HG03439 (cell line): ENCODE measurements at regions not wholly inside any gene's neighbourhood (a gene's known extent, or its start where the extent isn't known, plus 50 kb on each side); places are given as distances from the start of the nearest gene placed in this dataset.

ENCODE experiments used
- ATAC-seq: cut with Tn5 transposase; IDR thresholded peaks from one replicate; pipeline ENCODE4 v1.9.1; 2021; ENCODE audit warnings: mild to moderate bottlenecking, moderate library complexity; ENCODE audit not compliant: unreplicated experiment

DNA sequence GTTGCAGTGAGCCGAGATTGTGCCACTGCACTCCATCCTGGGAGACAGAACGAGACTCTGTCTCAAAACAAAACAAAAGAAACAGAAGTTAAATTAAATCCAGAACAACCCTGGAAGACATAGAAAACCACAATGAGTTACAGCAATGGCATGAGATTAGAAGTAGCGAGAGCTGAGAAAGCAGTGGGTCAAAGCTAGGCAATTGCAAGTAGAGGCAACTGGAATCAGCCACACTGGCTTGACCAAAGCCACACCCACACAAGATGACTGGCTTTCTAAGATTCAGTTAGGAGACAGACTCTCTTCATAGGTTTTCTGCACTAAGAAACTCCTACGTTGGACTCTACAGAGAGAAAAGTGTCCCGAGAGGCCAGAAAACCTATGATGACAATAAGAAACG, 443.0 kb downstream of the GPM6A start:
- ATAC-seq: no peak

DNA sequence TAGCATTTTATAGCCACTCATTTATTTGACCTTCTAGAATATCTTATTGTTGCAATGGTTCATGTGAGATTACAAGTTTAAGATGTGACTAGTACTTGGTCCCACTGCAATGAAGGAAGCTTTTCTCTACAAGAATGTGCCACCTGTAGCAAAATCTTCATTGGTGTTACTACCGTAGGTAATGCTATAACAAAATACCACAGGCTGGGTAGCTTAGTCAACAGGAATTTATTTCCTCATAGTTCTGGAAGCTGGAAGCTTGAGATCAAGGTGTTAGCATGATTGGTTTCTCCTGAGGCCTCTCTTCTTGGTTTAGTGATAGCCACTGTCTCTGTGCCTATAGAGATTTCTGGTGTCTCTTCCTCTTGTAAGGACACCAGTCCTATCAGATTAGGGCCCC, 441.0 kb downstream of the GPM6A start:
- ATAC-seq: no peak

DNA sequence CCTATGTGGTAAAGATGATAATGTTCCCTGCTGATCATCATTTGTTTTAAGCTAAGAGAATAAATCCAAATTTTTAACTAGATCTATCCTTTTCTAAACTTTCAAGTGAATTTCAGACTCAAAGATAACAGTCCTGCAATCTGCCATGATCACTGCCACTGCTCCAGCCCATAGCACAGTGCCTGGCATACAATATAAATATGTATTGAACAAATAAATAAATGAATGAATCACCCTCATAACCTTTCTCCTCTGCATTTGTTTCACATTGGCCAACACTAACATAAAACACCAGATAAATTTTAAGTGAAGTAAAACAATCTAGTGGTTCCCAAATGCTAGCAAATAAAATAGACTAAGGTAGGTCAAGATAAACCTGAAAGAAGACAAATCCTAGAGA, 439.0 kb downstream of the GPM6A start:
- ATAC-seq: no peak

DNA sequence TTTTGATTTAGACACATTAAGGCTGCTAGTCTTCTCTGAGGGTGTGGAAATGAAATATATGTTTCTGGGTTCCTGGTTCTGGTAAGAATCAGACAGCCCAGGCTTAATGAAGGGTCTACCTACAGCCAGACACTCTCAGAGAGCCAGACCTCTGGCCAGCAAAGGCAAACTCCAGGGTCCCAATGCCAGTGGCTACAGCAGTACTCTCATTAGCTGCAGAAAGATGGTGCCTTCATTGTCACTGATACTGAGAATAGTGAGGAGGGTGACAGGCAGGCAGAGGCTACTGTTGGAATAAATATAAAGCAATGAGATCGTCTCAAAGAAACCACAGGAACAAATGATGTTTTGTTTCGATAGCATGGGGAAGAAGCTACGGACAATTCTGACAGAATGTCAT, 437.6 kb downstream of the GPM6A start:
- ATAC-seq: no peak

DNA sequence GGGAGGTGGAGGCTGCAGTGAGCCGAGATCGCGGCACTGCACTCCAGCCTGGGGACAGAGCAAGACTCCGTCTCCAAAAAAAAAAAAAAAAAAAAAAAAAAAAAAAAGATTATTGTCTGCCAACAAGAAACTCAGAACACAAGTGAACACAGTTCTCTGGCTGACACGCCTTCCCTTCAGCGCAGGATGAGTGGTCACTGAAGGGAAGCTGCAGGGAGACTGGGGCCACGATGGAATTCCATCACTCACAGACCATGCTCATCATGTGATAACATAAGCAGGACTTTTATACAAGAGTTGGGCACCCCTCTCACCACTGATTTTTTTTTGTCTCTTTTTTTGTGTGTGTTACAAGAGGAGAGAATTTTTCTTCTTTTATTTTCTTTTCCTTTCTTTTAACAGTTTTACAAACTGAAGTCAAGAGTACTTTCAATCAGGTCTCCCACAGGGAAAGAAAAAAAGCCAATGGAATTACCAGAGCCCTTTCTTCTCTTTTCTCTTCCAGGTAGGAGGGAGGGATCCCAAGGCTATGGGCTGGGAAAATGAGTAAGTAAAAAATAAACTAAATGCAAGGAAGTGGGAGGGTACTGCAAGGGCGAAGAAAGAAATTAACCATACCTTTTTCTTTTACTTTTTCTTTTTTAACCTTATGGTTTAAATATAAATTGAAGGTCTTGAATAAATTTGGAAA, 435.6 kb downstream of the GPM6A start:
- no peak for ATAC-seq

DNA sequence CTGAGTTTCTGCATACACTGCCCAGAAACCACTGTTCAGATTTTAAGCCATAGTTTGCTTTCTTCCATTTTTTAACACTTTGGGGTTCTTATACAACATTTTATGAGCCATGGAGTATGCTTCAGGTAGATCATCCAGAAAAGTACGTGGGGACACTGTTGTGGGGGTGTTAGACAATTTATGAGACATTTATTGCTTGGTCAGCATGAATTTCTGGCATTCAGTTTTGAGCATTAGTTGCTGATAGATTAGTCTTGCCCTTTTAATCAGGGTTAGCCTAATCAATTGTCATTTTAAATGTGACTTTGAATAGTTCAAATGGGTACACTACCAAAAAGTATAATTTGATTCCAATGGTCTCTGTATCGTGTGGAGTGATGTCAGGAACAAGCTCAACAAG, 434.9 kb downstream of the GPM6A start:
- ATAC-seq: no peak

DNA sequence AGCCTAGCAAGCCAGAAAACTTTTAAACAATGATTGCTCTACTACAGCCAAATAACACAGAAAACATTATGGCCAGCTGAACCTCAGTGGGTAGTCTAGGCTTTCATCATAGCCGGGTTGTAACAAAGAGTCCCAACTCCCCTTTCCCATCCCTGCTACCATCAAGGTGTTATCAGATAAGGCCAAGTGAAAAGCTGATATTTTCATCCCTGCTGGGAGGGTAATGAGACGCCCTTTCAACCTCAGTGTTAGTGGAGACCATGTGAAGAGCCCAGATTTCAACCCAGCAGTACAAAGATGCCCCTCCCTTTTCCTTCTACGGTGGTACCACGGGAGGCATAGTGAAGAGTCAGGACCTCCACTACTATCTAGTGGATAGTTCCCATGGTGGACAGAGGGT, 433.7 kb downstream of the GPM6A start:
- ATAC-seq: no peak

DNA sequence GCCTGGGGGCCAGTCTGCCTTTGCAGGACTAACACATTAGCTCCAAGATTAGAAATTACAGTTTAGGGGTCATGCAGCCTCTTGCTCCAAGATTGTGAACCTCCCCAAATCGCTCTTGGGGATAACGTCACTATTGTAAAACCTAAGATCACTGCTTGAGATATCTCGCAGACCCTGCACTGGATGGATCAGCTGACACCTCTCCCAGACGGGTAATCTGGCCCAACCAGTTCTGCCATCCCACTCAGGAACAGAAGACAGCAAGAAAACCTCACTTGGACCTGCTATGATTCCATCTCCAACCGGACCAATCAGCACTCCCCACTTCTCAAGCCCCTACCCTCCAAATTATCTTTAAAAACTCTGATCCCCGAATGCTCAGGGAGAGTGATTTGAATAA, 431.2 kb downstream of the GPM6A start:
- ATAC-seq: no peak

DNA sequence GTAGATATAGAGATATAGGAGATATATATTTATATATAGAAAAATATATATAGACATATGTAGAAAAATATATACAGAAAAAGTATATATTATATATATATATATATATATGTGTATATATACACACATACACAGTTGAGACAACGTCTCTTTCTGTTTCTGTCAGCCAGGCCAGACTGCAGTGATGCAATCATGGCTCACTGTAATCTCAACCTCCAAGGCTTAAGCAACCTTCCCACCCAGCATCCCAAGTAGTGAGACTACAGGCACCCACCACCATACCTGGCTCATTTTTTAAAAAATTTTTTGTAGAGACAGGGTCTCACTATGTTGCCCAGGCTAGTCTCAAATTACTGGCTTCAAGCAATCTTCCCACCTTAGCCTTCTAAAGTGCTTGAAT, 426.3 kb downstream of the GPM6A start:
- no peak for ATAC-seq

DNA sequence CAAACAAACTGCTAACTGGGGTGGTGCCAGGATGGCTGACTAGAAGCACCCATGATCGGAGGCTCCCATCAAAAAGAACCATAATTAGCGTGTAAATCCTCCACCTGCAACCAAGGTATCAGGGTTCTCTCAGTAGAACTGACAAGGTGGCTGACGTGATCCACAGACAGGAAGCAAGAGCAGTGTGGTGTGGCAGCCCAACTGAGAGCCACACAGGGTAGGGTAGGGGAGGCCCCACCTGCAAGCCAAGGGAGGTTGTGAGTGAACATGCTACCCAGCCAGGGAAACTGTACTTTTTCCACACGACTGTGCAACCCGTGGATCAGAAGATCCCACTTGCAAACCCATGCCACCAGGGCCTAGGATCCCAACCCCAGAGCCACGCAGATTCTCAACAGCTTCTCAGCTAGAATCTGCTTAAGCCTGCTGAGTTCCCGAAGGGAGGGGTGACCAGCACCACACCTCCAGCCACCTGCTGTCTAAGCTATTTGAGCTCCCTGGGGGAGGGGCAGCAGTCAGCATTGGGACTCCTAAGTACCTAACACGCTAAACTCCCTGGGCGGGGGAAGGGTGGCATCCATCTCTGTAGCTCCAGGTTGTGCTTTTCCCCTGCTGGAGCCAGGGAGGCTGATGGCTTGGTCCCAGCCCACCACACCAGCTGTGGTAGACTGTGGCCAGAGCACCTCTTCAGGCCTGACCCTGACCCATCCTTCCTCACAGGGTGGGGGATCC, 425.1 kb downstream of the GPM6A start:
- no peak for ATAC-seq

DNA sequence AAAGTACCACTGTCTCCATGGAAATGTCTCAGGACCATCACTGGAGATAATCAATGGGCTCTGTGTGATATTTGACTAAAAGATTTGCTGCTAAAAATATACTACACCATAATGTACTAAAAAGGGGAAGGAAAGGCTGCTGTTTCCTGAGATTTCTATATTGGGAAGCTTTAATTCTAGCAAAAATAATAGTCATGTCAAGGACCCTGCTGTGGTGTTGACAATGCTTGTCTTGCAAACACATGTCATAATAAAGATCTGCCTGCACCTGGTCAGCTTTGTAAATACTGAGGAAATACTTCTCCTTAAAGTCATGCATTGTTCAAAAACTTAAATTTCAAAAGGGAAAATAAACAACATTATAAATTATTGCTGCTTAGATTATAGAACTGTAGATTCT, 417.9 kb downstream of the GPM6A start:
- no peak for ATAC-seq

DNA sequence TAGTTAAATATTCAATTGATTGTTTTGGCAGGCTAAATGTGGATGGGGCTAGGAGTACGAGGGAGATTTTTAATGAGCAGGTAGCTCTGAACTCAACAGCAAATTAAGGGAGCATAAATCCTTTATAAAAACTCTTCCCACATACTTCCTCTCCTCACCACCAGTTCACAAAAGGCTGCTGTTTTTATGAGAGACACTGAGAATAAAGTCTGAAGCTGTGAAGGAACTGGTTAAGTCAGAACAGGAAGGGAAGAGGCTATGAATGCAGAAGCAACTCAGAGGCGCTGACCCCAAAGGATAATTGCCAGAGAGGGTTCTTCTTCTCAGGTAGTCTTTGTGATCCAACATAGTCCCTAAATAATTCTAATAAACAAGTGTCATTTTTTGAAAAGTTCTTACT, 406.1 kb downstream of the GPM6A start:
- ATAC-seq: no peak

DNA sequence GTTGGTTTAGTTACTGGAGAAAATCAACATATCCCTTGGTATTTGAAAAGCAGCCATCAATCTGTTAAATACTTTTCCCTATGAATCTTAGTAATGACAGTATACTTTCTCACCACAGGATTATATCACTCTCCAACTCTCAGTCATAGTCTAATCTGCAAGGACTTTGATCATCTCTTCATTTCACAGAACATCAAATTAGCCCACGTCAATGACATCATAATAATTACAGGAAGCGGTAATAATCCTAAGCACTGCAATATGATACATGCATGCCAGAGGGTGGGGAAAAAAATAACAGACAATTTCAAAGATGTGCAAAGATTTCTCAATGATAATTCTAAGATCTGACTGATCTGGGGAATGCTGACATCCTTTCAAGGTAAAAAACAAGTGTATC, 404.1 kb downstream of the GPM6A start:
- ATAC-seq: no peak

DNA sequence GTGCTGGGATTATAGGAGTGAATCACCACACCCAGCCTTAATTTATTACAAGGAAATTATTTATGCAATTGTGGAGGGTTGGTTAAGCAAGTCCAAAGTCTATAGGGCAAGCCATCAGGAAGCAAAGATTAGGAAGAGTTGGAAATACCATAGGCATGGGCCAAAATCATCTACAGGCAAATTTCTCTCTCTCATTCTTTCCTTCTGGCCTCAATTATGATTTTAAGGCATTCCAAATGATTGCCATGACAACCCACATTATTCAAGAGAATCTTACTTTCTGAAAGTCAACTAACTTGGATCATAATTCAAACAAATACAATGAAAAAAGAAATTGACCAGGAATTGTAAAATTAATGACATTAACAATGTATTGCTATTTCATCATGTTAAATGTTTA, 400.8 kb downstream of the GPM6A start:
- no peak for ATAC-seq

DNA sequence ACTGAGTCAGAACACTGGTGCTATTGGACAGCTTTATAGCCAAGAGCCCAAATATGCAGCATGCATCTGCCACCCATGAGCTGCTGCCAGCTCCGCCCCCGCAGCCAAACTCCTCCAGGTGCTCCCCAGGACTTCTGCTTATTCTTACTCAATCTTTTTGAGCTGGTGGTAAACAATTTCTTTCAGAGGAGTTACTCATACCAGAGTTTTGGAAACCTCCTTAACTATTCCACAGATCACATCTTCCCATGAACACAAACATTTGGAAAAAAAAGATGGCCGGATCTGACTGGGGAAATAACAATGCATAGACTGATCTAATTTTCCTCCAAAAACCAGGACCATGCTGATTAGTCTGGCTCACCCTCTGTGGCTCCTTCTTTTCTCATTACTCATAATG, 399.9 kb downstream of the GPM6A start:
- ATAC-seq: no peak

DNA sequence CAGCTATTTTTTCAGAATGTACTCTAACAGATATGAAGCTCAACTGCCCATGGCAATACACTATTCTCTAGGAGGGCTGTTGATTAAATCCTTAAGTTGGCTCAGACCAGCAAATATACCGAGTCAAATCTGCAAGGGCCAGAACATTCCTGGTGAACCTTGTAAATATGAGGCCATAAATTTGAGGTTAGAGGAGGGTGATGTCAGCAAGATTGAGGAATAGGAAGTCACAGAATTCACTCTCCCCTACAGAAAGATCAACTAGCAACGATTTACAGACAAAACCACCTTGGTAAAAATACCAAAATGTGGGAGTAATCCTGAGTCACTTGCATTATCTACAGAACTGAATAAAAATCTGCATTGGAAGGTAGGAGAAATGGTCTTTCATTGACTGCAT, 399.3 kb downstream of the GPM6A start:
- ATAC-seq: no peak

DNA sequence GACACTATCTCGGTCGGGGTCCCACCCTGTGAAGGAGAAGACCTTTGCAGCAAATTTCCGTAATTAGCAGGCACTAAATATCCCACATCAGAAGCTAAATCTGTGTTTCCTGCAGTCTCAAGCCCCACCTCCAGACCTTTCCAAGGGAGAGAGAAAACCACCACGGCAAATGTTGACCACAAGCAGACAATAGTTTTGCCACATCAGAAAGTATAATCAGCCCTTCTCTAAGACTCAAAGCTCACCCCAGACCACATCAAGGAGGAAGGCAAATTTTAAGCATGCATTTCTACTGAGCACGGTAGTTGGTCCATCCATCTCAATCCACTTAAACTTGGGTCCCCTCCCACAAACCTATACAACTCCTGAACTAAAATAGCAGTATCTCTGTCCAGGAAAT, 398.5 kb downstream of the GPM6A start:
- no peak for ATAC-seq

DNA sequence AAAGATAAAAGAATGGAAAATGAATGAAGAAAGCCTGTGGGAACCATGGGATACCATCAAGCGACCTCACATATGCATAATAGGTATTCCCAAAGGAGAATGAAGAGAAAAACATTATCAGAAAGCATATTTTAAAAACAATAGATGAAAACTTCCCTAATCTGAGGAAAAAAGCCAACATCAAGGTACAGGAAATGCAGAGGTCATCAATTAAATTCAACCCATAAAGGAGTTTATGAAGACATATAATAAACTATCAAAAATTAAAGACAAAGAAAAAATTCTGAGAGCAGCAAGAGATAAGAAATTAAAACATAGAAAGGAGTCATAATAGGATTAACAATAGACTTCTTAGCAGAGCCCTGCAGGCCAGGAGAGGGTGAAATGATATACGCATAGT, 397.5 kb downstream of the GPM6A start:
- no peak for ATAC-seq

DNA sequence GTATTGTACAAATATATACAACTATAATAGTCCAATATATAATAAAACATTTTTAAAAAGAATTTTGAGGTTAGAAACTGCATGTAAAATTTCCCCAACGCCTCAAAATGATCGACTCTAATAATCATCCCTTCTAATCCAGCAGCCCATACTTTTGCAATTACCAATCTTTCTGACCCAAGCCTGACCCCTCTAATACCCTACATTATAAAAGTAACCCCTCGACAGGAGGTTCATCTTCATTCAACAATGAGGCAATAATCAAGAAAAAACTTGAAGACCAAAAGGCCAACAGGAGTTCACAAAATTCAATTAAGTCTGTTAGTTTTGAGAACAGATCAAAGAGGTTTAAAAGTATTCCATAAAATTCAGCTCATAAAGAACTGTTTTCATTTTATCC, 393.5 kb downstream of the GPM6A start:
- ATAC-seq: no peak

DNA sequence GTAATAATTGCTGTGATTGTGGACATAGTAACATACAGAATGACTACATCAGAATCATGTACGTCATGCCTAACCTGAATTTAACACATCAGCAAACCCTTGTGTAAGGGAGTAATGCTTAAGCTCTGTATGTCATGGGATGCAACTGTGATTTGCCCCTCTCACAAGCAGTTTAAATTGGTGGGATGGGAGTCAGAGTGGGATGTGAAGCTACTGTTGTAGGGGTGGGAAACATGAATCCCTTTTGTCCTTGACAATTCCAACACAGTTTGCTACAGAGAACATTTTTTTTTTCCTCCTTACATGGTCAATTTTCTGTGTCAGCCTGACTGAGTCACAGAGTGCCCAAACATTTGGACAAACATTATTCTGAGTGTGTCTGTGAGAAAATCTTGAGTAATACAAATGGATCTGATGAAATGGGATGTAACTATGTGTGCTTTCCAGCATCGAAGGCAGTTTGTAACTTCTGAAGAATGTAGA, 392.8 kb downstream of the GPM6A start:
- ATAC-seq: no peak

DNA sequence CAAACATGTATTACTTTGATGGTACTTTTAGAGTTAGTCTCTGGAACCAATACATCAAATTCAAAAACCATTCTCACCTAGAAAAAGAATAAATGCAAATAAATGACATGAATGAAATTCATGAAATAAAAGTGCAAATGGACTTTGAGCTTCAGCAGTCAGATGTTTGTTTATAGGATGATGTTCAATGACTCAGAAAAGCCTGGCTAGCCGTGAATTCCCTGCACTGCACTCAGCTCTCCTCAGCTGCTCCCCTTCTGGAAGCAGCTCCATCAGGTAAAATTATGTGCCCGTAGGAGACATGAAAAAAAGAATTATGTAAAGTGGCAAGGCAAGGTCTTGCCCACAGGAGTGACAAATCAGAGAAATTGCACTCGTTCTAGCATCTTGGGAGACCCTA, 390.6 kb downstream of the GPM6A start:
- ATAC-seq: no peak

DNA sequence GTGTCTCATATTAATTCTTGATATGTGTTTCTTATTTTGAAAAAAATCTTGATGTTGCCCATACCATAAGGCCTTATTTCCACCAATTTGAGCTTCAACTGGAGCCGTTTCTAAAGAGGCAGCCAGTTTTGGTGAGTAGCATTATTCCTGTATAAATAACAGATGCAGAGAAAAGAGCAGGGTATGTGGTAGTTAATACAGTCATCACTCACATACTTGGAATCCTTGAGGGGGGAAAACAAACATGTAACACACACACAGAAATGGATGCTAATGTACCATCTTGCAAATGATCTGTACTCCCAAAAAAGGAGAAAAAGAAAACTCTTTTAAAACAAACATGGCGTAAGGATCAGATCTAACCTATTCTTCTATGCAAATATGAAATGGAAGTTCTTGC, 389.7 kb downstream of the GPM6A start:
- no peak for ATAC-seq

DNA sequence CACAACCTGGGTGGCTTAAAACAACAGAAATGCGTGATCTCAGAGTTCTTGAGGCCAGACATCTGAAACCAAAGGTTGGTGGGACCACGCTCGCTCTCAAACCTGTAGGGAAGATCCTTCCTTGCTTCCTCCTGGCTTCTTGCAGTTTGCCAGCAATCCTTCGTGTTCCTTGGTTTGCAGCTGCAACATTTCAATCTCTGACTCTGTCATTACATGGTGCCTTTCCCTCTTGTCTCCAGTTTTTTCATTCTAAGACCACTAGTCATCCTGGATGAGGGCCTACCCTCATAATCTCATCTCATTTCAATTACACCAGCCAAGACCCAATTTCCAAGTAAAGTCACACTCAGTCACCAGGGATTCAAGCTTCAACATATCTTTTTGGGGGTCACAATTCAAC, 388.0 kb downstream of the GPM6A start:
- ATAC-seq: no peak
